ENCODE measurements at regions not wholly inside any gene's neighbourhood (a gene's known extent, or its start where the extent isn't known, plus 50 kb on each side); places are given as distances from the start of the nearest gene placed in this dataset.

- no peak for DNase-seq
Observed at GRCh38 chr5:93158841-93159240, 422.2 kb downstream of the NR2F1-AS1 start.

- DNase-seq: no peak
Observed at GRCh38 chr5:93156566-93156965, 424.5 kb downstream of the NR2F1-AS1 start.

- DNase-seq: no peak
Observed at GRCh38 chr5:93154535-93154934, 426.5 kb downstream of the NR2F1-AS1 start.

- no peak for DNase-seq
Observed at GRCh38 chr5:93153461-93153860, 427.6 kb downstream of the NR2F1-AS1 start.

GRCh38 chr5:93151896-93152295 lies 429.1 kb downstream of the NR2F1-AS1 start:
- no peak for DNase-seq

GRCh38 chr5:93151121-93151520 lies 429.9 kb downstream of the NR2F1-AS1 start:
- DNase-seq: no peak

GRCh38 chr5:93150311-93151012 lies 430.6 kb downstream of the NR2F1-AS1 start:
- DNase-seq: no peak

GRCh38 chr5:93145767-93146166 lies 435.3 kb downstream of the NR2F1-AS1 start:
- no peak for DNase-seq

GRCh38 chr5:93145019-93145418 lies 436.0 kb downstream of the NR2F1-AS1 start:
- no peak for DNase-seq

GRCh38 chr5:93141969-93142368 lies 439.1 kb downstream of the NR2F1-AS1 start:
- DNase-seq: no peak

- no peak for DNase-seq
Observed at GRCh38 chr5:93130624-93131490, 450.2 kb downstream of the NR2F1-AS1 start.

GRCh38 chr5:93126634-93127033 lies 454.4 kb downstream of the NR2F1-AS1 start:
- DNase-seq: no peak

GRCh38 chr5:93123127-93123526 lies 457.9 kb downstream of the NR2F1-AS1 start:
- DNase-seq: no peak

- DNase-seq: no peak
Observed at GRCh38 chr5:93122446-93122845, 458.6 kb downstream of the NR2F1-AS1 start.

GRCh38 chr5:93120771-93121170 lies 460.2 kb downstream of the NR2F1-AS1 start:
- DNase-seq: no peak

- DNase-seq: no peak
Observed at GRCh38 chr5:93120051-93120450, 461.0 kb downstream of the NR2F1-AS1 start.

- no peak for DNase-seq
Observed at GRCh38 chr5:93117751-93118531, 463.1 kb downstream of the NR2F1-AS1 start.

GRCh38 chr5:93107805-93108520 lies 473.1 kb downstream of the NR2F1-AS1 start:
- DNase-seq: no peak

GRCh38 chr5:93107141-93107540 lies 473.9 kb downstream of the NR2F1-AS1 start:
- no peak for DNase-seq

GRCh38 chr5:93101661-93102060 lies 479.4 kb downstream of the NR2F1-AS1 start:
- DNase-seq: no peak

GRCh38 chr5:93100976-93101375 lies 480.0 kb downstream of the NR2F1-AS1 start:
- no peak for DNase-seq

GRCh38 chr5:93100428-93100827 lies 480.6 kb downstream of the NR2F1-AS1 start:
- DNase-seq: no peak

- DNase-seq: no peak
Observed at GRCh38 chr5:93099902-93100347, 481.1 kb downstream of the NR2F1-AS1 start.

Measured in activated CD4-positive, alpha-beta T cell treated with anti-CD3 and anti-CD28 coated beads, Interleukin-10, Interleukin-2, amounts not matched to agents 100 ng/mL and 50 ng/mL, durations not matched to agents 16 hours and 8 hours (primary cell).